ENCODE measurements at regions not wholly inside any gene's neighbourhood (a gene's known extent, or its start where the extent isn't known, plus 50 kb on each side); places are given as distances from the start of the nearest gene placed in this dataset.
"Not testable (repeated sequence)": the region's sequence is repeated elsewhere in the genome, so short reads cannot be mapped to it uniquely, and the experiment has no call there.

GRCh38 chrX:79827611-79828010, 186.9 kb upstream of the TBX22 start:
- not testable (repeated sequence) for DNase-seq

- peak; percentile 1 for DNase-seq
These were observed 164.4 kb upstream of the TBX22 start for GRCh38 chrX:79850114-79850513.

GRCh38 chrX:79854469-79854868, 160.1 kb upstream of the TBX22 start:
- no peak for DNase-seq
